PFSK-1 (cell line): ENCODE measurements at regions not wholly inside any gene's neighbourhood (a gene's known extent, or its start where the extent isn't known, plus 50 kb on each side); places are given as distances from the start of the nearest gene placed in this dataset.

ENCODE experiments used
- FOXP2 ChIP-seq: optimal IDR thresholded peaks from 2 replicates; pipeline ENCODE3; 2011; ENCODE audit warnings: borderline replicate concordance, control low read depth, inconsistent platforms; ENCODE audit not compliant: insufficient read depth; ENCODE audit errors: extremely low read length, extremely low read depth
- POLR2AphosphoS5 ChIP-seq: IDR thresholded peaks from 2 replicates; pipeline ENCODE4 v1.6.1; 2012; ENCODE audit warnings: low read depth, mild to moderate bottlenecking, control low read depth, low read length, moderate library complexity
- SIN3A ChIP-seq: IDR thresholded peaks from 2 replicates; pipeline ENCODE4 v1.6.1; 2012; ENCODE audit warnings: mild to moderate bottlenecking, low read length, moderate library complexity, borderline replicate concordance; ENCODE audit not compliant: insufficient read depth
- TAF1 ChIP-seq: IDR thresholded peaks from 2 replicates; pipeline ENCODE4 v1.6.1; 2012; ENCODE audit warnings: low read length, control low read depth, borderline replicate concordance; ENCODE audit not compliant: insufficient read depth
- TF ChIP-seq, protein P1 (sequence below), 2 experiments: IDR thresholded peaks; 2 replicates each; pipeline versions ENCODE4 v1.6.1 to v1.8.0; 2011 to 2012; ENCODE audit warnings: low read depth in 2 of 2, low read length in 2 of 2, control low read depth in 1 of 2, inconsistent platforms in 1 of 2, mild to moderate bottlenecking in 1 of 2, moderate library complexity in 1 of 2; ENCODE audit not compliant: insufficient read depth in 1 of 2

DNA sequence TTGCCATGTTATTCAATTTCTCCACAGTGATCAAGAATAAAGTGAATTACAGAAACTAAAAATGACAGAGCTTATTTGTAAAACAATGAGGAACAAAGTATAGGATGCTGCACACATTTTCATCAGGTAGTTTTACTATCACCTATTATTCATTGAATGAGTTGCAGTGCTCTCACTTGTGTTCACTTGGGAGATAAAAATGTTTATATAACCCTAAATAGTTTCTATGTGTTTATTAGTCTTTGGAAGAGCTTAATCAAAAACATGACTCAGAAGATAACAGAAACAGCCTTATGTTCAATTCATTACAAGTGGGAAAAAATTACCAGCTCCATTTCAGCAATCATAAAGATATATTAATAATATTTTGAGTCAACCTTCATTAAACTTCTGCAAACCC is 796.2 kb downstream of the SLITRK1 start:
- no peak for TF ChIP-seq SIN3A
- TF ChIP-seq POLR2AphosphoS5, result no peak
- TF ChIP-seq TAF1, result no peak
- TF ChIP-seq, protein P1, sequence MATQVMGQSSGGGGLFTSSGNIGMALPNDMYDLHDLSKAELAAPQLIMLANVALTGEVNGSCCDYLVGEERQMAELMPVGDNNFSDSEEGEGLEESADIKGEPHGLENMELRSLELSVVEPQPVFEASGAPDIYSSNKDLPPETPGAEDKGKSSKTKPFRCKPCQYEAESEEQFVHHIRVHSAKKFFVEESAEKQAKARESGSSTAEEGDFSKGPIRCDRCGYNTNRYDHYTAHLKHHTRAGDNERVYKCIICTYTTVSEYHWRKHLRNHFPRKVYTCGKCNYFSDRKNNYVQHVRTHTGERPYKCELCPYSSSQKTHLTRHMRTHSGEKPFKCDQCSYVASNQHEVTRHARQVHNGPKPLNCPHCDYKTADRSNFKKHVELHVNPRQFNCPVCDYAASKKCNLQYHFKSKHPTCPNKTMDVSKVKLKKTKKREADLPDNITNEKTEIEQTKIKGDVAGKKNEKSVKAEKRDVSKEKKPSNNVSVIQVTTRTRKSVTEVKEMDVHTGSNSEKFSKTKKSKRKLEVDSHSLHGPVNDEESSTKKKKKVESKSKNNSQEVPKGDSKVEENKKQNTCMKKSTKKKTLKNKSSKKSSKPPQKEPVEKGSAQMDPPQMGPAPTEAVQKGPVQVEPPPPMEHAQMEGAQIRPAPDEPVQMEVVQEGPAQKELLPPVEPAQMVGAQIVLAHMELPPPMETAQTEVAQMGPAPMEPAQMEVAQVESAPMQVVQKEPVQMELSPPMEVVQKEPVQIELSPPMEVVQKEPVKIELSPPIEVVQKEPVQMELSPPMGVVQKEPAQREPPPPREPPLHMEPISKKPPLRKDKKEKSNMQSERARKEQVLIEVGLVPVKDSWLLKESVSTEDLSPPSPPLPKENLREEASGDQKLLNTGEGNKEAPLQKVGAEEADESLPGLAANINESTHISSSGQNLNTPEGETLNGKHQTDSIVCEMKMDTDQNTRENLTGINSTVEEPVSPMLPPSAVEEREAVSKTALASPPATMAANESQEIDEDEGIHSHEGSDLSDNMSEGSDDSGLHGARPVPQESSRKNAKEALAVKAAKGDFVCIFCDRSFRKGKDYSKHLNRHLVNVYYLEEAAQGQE (IDR thresholded peaks at IDR 0.05; ENCODE audit: insufficient read depth in 1 of 2, low read depth in 2 of 2, low read length in 2 of 2), result no peak
- TF ChIP-seq FOXP2, result no peak

DNA sequence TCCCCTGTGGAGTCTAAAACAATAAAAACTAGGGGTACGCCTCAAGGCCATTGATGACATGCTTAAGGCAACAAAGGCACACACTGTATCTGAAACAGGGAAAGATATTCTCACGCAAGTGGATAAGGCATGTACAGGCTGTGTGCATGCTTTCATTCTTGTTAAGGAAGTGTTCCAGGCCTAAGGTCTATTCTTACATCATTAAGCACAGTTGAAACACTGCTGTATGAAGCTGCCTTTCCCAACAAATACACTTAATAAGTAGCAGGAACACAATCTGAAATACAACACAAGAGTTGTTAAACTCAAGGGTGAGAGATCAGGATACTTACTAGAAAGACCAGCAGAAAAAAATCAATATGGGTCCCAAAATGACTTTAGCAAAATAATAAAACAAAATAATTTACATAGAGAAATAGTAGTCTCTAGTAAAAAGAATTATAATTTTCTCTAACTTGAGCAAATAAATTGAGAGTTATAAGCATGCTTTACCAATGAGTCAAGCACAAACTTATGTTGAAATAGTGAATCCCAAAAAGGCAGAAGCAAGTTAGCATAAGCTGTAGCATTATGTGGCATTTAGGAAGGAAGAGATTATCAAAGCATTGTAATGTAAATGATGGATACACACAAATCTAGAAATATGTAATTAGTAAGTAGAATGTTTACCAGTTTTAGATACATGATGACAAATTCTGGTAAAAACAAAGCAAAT is 796.9 kb downstream of the SLITRK1 start:
- TF ChIP-seq SIN3A (no peak), TAF1 (no peak), POLR2AphosphoS5 (no peak), FOXP2 (no peak)
- TF ChIP-seq, protein P1 (IDR thresholded peaks at IDR 0.05; ENCODE audit: insufficient read depth in 1 of 2, low read depth in 2 of 2, low read length in 2 of 2), result no peak

DNA sequence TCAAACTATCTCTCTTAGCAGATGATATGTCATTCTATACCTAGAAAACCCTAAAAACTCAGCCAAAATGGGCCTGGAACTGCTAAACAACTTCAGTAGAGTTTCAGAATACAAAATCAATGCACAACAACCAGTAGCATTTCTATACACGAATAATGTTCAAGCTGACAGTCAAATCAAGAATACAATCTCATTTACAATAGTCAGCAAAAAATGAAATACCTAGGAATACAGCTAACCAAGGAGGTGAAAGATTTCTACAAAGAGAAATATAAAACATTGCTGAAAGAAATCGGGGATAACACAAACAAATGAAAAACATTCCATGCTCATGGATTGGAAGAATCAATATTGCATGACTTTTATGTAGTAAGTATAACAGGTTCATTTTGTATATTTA is 804.8 kb downstream of the SLITRK1 start:
- no peak for TF ChIP-seq SIN3A
- no peak for TF ChIP-seq FOXP2
- no peak for TF ChIP-seq TAF1
- no peak for TF ChIP-seq POLR2AphosphoS5
- TF ChIP-seq, protein P1 (IDR thresholded peaks at IDR 0.05; ENCODE audit: insufficient read depth in 1 of 2, low read depth in 2 of 2, low read length in 2 of 2), result no peak

DNA sequence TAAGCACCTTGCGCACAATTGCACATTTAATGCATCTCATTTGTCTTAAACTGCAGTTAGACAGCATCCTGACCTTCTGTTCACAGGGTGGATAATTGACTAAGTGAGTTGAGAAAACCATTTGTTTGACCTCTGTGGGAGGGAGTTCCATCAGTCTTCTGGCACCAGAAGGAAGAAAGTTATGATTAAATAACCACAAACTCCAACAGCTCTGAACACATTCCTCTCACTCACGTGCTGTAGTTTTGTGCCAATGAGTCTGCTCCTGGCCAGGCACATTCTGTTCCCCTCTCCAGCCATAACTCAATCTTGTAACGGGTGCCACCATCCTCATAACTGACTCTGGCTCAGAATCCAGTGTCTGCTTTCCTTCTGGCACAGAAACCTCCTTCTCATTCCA is 817.2 kb downstream of the SLITRK1 start:
- TF ChIP-seq SIN3A (no peak), TAF1 (no peak), FOXP2 (no peak), POLR2AphosphoS5 (no peak)
- TF ChIP-seq, protein P1 (IDR thresholded peaks at IDR 0.05; ENCODE audit: insufficient read depth in 1 of 2, low read depth in 2 of 2, low read length in 2 of 2), result no peak
